Liver (tissue), 8 donors: ENCODE measurements at regions not wholly inside any gene's neighbourhood (a gene's known extent, or its start where the extent isn't known, plus 50 kb on each side); places are given as distances from the start of the nearest gene placed in this dataset.

Experiments used
- DNase-seq: peaks from one replicate; pipeline ENCODE4 v3.0.0-alpha.2; 2017; ENCODE audit warnings: low spot score
- H3K27ac ChIP-seq, 2 donors: one replicate each; pipeline ENCODE4 v1.7.0; 2013; ENCODE audit warnings: inconsistent platforms in 2 of 2, low read length in 2 of 2, control low read depth in 1 of 2, low read depth in 1 of 2, mild to moderate bottlenecking in 1 of 2
- H3K27me3 ChIP-seq, 4 donors: one replicate each; pipeline versions ENCODE4 v1.6.1 to v1.7.0; 2013; ENCODE audit warnings: low read length in 3 of 4, inconsistent platforms in 1 of 4, mild to moderate bottlenecking in 1 of 4, moderate library complexity in 1 of 4; ENCODE audit not compliant: control insufficient read depth in 4 of 4, insufficient read depth in 4 of 4
- H3K36me3 ChIP-seq, 4 donors: one replicate each; pipeline versions ENCODE4 v1.6.1 to v1.7.0; 2013; ENCODE audit warnings: low read length in 3 of 4, mild to moderate bottlenecking in 3 of 4, low read depth in 1 of 4, moderate library complexity in 1 of 4; ENCODE audit not compliant: control insufficient read depth in 4 of 4, insufficient read depth in 3 of 4
- H3K4me1 ChIP-seq, 4 donors: one replicate each; pipeline versions ENCODE4 v1.6.1 to v1.7.0; 2013; ENCODE audit warnings: low read length in 3 of 4, mild to moderate bottlenecking in 3 of 4, moderate library complexity in 1 of 4; ENCODE audit not compliant: control insufficient read depth in 4 of 4, insufficient read depth in 4 of 4
- H3K4me3 ChIP-seq, 3 donors: one replicate each; pipeline versions ENCODE4 v1.6.1 to v1.7.0; 2013; ENCODE audit warnings: low read length in 3 of 3, control low read depth in 1 of 3, low read depth in 1 of 3, mild to moderate bottlenecking in 1 of 3
- H3K9ac ChIP-seq, 2 donors: one replicate each; pipeline ENCODE4 v1.7.0; 2013; ENCODE audit warnings: low read length in 2 of 2, mild to moderate bottlenecking in 2 of 2, moderate library complexity in 2 of 2, control low read depth in 1 of 2, low read depth in 1 of 2
- H3K9me3 ChIP-seq, 4 donors: one replicate each; pipeline versions ENCODE4 v1.6.1 to v1.7.0; 2013; ENCODE audit warnings: low read length in 3 of 4; ENCODE audit not compliant: control insufficient read depth in 4 of 4
- CTCF ChIP-seq: fragments of 150-350 bp; IDR thresholded peaks from 2 replicates; pipeline ENCODE4 v1.5.1; 2017; ENCODE audit warnings: improper control_type of control experiment, low read depth, low read length; ENCODE audit not compliant: missing input control
- EGR1 ChIP-seq, 2 donors: IDR thresholded peaks; 2 replicates each; pipeline ENCODE4 v1.6.1; 2016 to 2018; ENCODE audit warnings: antibody characterized with exemption in 2 of 2, low read depth in 2 of 2
- FOXA1 ChIP-seq: IDR thresholded peaks from 2 replicates; pipeline ENCODE4 v1.6.1; 2016; ENCODE audit warnings: antibody characterized with exemption
- FOXA2 ChIP-seq: IDR thresholded peaks from 2 replicates; pipeline ENCODE4 v1.6.1; 2016; ENCODE audit warnings: antibody characterized with exemption
- HNF4A ChIP-seq, 2 donors: conservative IDR thresholded peaks; 2 replicates each; pipeline ENCODE4 v1.6.1; 2016; ENCODE audit warnings: antibody characterized with exemption in 2 of 2, mild to moderate bottlenecking in 2 of 2
- HNF4G ChIP-seq: IDR thresholded peaks from 2 replicates; pipeline ENCODE4 v1.6.1; 2016; ENCODE audit warnings: antibody characterized with exemption
- JUND ChIP-seq, 2 donors: IDR thresholded peaks; 2 replicates each; pipeline ENCODE4 v1.6.1; 2016; ENCODE audit warnings: antibody characterized with exemption in 2 of 2
- MAX ChIP-seq: IDR thresholded peaks from 2 replicates; pipeline ENCODE4 v1.6.1; 2016; ENCODE audit warnings: antibody characterized with exemption
- NR2F2 ChIP-seq: IDR thresholded peaks from 2 replicates; pipeline ENCODE4 v1.6.1; 2016; ENCODE audit warnings: antibody characterized with exemption
- RAD21 ChIP-seq, 2 donors: IDR thresholded peaks; 2 replicates each; pipeline ENCODE4 v1.6.1; 2016; ENCODE audit warnings: antibody characterized with exemption in 2 of 2, mild to moderate bottlenecking in 2 of 2
- REST ChIP-seq: IDR thresholded peaks from 2 replicates; pipeline ENCODE4 v1.6.1; 2016; ENCODE audit warnings: antibody characterized with exemption, mild to moderate bottlenecking
- RXRA ChIP-seq, 2 donors: IDR thresholded peaks; 2 replicates each; pipeline ENCODE4 v1.6.1; 2017 to 2018; ENCODE audit warnings: antibody characterized with exemption in 2 of 2, mild to moderate bottlenecking in 1 of 2
- TAF1 ChIP-seq: conservative IDR thresholded peaks from 2 replicates; pipeline ENCODE4 v1.6.1; 2016; ENCODE audit warnings: antibody characterized with exemption, mild to moderate bottlenecking
- YY1 ChIP-seq: IDR thresholded peaks from 2 replicates; pipeline ENCODE4 v1.6.1; 2016; ENCODE audit warnings: antibody characterized with exemption, mild to moderate bottlenecking
- ZBTB33 ChIP-seq: IDR thresholded peaks from 2 replicates; pipeline ENCODE4 v1.6.1; 2016; ENCODE audit warnings: antibody characterized with exemption
- WGBS: extraction: QIAGEN DNeasy Blood & Tissue Kit; methylation state at CpG from one replicate; pipeline ENCODE4 v1.1.7; 2013; 5-methylcytosine and 5-hydroxymethylcytosine counted together
- donor health status: healthy.
- donor health status: healthy.
- donor health status: healthy.
- donor health status: healthy.
- donor health status: healthy.

GRCh38 chr5:26625099-26625498 is 413.3 kb downstream of the CDH9 start:
- 75% methylated on average over 5 of the region's 5 CpGs for WGBS
- no peaks in the 10 kb centered on the region for H3K27me3 ChIP-seq
- H3K27ac ChIP-seq: no peak overlapping the region
- TF ChIP-seq CTCF (no peak), RAD21 (IDR thresholded peaks at IDR 0.05) (no peak), REST (no peak), HNF4A (conservative IDR thresholded peaks at IDR 0.05) (no peak), MAX (no peak), YY1 (no peak), FOXA2 (no peak), FOXA1 (no peak), NR2F2 (no peak)
- H3K36me3 ChIP-seq: no peaks in the 10 kb centered on the region
- H3K9ac ChIP-seq: no peak overlapping the region
- no peaks in the 10 kb centered on the region for H3K4me1 ChIP-seq
- no peak for DNase-seq
- H3K9me3 ChIP-seq: no peaks in the 10 kb centered on the region
- no peak overlapping the region for H3K4me3 ChIP-seq

GRCh38 chr5:26622947-26623346 is 415.4 kb downstream of the CDH9 start:
- H3K27me3 ChIP-seq: no peaks in the 10 kb centered on the region
- no peak for TF ChIP-seq TAF1
- TF ChIP-seq JUND (IDR thresholded peaks at IDR 0.05): no peak
- no peak for TF ChIP-seq HNF4A (conservative IDR thresholded peaks at IDR 0.05)
- no peak for TF ChIP-seq ZBTB33
- TF ChIP-seq RAD21 (IDR thresholded peaks at IDR 0.05): no peak
- no peak for TF ChIP-seq EGR1 (IDR thresholded peaks at IDR 0.05; ENCODE audit: low read depth in 2 of 2)
- no peak for TF ChIP-seq FOXA1
- no peak for TF ChIP-seq MAX
- no peak for TF ChIP-seq RXRA (IDR thresholded peaks at IDR 0.05)
- TF ChIP-seq HNF4G: no peak
- no peak overlapping the region for H3K27ac ChIP-seq
- no peaks in the 10 kb centered on the region for H3K36me3 ChIP-seq
- DNase-seq: no peak
- 45% methylated on average over 3 of the region's 3 CpGs for WGBS
- H3K9ac ChIP-seq: no peak overlapping the region
- H3K4me3 ChIP-seq: no peak overlapping the region
- H3K4me1 ChIP-seq: no peaks in the 10 kb centered on the region
- H3K9me3 ChIP-seq: no peaks in the 10 kb centered on the region
